ENCODE measurements at regions not wholly inside any gene's neighbourhood (a gene's known extent, or its start where the extent isn't known, plus 50 kb on each side); places are given as distances from the start of the nearest gene placed in this dataset.
"Not testable (repeated sequence)": the region's sequence is repeated elsewhere in the genome, so short reads cannot be mapped to it uniquely, and the experiment has no call there.

DNA sequence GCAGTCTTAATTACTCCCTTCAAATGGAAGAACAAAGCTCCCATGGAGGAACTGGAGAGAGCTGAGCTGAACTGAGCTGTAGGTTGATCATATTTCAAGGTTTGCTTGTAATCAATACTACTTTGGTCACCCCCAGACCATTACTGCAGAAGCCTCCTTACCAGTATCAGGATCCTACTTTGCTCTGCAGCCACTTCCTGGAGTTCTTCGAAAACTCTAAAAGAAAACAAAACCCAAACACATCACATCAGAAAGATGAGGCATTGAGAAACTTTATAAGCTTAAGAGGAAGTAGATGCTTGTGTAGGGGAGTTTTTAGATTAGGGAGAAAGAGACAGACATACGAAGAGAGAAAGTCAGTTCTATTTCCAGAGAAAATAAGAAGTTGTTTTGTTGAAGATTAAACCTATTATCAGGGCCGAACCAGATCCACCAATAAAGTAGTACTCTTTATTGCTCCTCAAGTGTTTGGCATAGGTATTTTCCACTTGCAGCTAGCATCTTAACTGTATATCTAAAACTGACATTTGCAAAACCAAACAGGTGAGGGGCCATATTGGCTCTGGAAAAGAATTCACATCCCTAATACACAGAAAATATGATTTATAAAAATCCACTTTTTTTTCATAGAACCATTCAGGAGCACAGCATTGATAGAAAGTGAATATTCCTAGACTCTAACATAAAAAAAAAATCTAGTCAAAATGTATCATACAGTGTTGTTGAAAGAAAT is 166.9 kb upstream of the KLF7 start:
- no peak for DNase-seq

DNA sequence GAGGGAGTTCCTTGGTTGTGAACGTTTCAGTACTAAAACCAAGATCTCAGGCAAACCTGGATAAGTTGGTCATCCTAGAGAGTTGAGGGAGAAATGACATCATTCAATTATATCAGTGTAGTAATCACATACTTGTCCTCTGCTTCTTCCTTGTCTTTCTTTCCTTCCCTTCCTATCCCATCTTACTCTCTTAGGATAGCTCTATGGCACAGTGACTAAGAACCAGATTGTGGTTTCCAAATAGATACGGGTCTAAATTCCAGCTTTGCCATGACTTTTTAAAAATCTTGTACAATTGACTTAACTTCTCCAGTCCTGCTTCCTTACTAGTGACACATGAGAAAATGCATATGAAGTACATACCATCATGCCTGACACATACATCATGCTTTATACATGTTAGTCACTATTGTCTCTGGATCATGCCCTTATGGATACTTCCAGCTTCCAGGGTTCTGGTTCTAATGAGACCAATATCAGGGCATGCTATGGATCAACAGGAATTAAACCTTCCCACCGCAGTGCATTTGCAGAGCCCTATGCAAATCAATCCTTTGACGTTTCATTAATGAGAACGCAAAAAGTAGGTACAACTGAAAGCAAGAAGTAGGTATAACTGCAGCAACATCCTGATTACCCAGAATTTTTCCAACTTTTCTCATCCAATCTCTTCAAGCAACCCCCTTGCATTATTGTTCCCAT is 168.0 kb upstream of the KLF7 start:
- DNase-seq: no peak

DNA sequence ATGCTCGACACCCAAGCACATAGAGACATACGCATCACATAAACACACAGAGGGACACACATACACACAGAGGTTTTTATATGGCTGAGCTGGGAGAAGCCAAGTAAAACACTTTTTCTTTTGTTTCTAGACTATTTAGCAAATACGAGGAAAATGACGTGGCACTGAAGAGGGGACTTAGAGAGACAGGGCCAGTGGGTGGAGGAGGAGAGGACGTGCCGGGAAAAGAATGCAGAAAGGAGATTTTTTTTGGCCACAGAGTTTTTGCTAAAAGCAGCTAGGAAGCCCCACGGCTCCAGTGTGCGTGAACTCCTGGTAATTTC is 168.5 kb upstream of the KLF7 start:
- no peak for DNase-seq

DNA sequence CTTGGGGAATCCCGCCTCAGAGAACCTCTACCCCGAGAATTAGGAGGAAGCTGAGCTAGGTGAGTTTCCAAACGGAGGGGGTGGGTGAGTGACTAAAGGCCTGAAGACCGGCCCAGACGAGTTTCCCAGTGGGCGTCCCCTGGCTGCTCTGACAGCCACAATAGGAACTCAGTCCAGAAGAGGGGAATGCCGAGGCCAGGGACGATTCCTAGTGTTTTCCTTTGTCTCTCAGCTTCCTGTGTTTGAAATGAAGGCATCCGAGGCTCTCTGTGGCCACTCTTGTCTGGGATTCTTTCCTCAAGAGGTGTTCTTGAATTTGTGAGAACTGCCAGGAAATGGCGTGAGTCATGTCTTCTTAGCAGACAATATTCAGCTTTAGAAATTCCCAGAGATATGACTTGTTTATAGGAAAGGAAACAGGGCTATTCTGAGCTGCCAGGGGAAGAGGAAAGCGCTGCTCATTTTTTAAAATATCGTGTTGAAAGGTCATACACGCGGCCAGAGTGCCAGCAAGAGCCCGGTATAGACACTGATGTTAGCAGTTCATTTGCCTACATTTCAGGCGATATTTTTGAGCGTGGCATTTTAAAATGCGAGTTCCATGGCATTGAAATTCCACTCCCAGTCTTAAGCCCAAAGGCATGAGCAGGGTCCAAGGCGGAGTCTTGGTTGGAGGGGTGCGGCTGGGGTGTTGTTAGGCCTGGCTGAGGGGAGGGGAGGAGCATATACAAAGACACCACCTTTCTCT is 169.1 kb upstream of the KLF7 start:
- DNase-seq: no peak

DNA sequence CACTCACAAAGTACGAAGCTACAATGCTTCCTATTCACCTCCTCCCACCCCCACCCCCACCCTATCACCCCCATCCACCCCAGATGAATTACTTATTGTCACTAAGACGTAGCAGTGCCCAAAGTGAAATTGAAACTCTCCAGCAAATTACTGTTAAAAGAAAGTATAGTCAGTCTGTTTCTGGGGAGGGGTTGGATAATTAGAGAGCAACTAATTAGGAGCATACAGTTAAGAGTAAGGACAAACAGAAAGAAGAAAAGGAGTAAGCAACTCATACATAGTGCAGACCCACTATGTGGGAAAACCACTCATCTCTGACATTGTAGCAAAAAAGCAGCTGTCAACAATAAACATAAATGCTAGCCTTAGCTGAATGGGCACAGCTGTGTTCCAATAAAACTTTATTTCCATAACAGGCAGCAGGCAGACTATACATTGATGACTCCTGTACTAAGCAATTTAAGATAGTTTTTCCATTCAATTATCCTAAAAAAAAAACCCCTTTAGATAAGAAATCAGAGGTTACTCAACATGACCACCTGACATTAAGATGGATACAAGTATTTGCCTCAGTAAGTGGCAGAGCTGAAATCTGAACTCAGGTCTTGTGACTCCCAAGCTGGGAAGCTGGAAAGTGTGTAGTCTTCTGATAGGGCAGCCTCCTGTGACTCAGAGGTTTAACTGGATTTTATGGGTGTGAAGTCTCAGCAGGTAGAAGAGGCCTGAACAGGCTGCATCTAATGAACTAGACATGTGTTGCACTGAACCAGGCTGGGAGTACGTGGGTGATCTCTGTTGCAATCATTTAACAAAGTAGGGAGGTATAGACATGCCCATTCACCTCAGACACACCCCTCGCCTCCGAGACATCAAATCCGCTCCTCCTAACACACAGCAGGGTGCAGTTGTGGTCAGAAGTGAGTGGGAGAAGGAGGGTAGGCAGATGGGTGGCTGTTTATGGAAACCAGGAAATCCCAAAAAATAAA is 171.8 kb upstream of the KLF7 start:
- DNase-seq: no peak

DNA sequence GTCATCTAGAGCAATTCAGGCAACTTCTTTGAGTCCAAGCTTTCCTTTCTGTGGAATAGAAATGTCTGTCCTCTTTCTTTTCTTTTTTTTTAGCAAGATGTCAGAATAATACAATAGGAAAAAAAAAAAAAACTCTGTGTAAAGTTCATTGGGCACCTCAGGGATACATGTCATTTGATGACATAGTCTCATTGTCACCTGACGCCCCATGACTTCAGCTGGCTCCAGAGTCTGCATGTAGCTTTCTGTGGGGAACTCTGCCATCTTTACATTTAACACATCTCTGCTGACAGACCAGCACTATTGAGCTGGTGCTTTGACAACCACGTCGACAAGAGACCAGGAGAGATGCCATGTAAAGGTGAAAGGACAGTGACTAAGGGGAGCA is 172.5 kb upstream of the KLF7 start:
- no peak for DNase-seq

DNA sequence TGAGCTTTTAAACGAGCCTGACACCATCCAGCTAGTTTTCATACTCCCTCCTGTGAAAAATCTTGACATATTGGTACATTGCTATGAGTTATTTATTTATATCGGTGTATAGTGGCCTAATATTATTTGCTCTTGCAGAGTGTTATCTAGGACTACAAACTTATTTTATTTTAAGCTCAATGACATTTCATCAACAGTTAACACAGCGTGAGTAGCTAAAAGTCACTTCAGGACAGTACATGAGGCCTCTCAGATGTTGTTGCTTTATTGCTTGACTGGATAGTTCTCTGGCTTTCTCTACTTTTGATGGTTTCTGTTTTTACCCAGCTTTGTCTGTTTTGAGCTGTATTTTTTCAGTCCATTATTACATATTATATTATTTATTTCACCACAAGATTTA is 172.9 kb upstream of the KLF7 start:
- DNase-seq: no peak

DNA sequence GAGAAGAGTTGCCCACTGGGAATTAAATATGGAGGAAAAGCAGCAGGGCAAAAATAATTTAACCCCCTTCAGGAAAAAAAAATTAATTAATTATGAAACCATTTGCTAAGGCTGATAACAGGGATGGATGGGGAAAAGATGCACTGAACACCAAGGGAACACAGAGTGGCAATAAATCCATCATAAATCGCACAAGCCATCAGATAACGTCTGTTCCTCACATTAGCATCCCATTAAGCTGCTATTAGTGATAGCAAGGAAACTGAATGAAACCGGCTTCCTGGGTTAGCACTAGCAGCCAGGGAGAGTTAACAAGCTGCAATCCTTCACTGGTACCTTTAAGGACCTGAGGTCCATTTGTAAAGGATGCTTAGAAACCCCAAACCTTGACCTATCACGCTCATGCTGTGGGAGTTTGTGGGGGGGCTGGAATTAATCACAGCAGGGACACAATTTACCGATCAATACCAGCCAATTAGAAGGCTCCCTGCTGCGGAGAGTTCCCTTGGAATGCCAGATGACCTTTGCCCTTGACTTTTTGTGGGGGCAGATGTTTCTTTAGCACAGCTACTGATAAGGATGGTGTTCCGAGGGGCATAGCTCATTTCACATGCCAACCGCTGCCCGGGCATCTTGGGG is 175.5 kb upstream of the KLF7 start:
- DNase-seq: no peak

DNA sequence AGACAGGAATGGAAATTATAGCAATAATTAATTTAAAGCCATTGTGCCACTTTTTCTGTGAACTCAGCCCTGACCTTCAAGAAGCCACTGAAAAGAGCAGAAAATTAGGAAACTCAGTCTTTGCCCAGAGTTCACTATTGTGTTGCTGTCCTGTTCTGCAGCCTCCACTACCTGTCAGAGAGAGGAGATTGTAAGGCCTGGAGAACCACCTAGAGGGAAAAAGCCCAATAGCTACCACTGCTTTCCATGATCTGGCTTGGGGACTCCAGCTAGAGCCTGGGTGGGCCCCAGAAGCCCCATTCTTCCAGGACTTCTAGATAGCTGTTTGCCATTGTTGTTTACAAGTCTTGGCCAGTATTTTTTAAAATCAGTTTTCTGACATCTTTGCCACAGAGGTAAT is 176.1 kb upstream of the KLF7 start:
- DNase-seq: peak; percentile 2

DNA sequence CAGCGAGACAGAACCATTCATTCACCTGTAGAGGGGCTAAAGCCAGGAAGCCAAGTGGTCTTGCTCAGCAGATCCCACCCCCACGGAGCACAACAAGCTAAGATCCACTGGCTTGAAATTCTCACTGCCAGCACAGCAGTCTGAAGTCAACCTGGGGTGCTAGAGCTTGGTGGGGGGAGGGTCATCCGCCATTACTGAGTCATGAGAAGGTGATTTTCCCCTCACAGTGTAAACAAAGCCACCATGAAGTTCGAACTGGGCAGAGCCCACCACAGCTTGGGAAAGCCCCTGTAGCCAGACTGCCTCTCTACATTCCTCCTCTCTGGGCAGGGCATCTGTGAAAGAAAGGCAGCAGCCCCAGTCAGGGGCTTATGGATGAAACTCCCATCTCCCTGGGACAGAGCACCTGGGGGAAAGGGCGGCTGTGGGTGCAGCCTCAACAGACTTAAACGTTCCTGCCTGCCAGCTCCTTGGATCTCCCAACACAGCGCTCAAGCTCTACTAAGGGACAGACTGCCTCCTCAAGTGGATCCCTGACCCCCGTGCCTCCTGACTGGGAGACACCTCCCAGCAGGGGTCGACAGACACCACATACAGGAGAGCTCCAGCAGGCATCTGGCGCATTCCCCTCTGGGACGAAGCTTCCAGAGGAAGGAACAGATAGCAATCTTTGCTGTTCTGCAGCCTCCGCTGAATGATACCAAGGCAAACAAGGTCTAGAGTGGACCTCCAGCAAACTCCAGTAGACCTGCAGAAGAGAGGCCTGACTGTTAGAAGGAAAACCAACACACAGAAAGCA is 179.0 kb upstream of the KLF7 start:
- not testable (repeated sequence) for DNase-seq

DNA sequence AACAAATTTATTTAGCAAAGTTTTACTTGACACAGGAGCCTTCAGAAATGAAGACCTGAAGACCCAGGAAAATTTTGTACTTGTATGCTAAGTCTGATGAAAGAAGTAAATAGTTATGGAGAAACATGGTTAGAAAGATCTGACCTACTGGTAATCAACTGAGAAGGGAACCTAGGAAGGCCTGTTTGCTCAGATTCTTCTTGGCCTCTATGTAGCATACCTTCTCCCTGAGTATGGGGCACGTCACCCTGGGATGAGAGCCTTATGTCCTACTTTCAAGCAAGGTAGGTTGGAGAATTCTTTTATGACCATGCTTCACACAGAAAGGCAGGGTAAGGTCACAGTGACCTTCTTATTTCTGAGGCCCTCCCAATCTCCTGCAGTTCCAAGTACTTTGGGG is 178.6 kb upstream of the CREB1 start:
- DNase-seq: no peak

DNA sequence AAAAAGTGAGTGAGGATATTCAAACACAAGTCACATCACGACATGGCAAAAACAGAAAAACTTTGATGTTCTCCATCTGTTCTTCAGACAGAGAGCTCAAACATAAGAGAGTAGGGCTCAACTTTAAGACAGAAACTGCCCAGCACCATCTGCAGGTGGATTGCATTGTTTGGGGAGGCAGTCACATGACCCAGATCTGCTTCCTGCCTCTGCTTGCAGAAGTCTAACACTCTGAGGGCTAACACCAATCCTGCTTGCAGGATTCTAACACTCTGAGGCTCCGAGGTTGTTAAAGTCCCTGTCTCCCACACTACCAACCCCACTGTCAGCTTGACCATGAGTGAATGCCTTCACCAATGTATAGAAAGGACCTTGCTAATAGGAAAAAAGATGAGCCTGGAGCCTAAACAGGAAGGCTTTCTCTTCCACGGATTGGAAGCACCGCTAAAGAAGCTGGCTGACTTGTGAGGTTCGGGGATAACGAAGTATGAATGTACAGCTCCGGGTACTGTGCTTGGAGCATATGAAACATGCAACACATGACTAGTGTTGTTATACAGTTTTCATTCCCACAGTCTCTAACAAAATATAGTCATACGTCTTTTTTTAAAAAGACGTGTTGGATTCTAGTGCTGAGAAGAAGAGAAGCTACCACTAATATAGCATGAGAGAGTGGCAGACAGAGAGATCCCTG is 176.6 kb upstream of the CREB1 start:
- DNase-seq: no peak

DNA sequence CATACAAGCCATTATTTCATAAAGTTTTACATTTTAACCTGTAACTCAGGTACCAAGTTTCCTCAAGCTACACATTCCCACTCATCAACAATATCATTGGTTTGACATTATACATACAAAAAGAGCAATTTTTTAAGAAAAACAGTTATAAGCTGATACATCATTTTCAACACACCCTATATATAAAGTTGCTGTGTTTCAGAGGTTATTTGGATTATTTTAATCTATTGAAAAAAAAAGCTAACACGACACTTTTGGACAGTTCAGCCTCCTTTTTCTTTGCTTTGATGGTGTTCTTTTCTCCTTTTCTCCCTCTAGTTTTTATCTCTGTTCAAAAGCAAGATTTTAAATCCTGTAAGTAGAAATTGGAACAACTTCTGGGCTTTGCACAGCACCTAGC is 175.9 kb upstream of the CREB1 start:
- DNase-seq: no peak

DNA sequence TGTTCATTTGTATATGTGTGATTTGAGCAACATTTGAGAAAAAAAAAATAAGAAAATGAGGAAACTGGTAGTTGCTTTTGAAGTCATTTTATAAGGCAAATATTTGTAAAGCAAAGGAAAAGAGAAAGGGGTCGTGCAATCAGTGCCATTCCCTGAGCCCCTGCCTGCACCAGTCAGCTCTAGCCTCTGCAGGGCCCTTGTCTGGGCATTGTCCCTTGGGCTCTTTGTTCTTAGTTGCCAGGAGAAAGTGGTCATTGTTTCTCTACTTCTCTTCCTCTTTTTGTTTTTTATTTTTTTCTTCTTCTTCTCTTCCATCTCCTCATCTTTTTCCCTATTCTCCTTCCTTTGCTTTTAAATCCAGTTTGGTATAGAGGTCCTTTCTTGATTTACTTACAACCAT is 175.3 kb upstream of the CREB1 start:
- no peak for DNase-seq

DNA sequence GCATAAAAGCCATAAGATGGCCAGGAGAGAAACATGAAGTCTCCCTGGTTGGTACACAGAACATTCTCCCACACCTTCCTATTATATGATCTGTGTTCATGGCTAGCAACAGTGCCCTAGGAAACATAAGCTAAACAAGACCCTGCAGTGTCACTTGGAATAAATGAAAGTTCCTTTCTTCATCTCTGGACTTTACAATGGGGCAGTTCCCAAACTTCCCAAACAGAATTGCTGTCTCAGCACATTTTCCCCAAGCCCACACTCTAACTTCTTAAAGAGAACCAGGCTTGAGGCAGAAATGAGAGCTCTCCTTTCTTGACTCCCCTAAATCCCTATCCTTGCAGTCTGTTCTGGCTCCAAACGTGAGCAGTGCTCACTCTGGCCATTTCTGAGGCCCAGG is 173.2 kb upstream of the CREB1 start:
- no peak for DNase-seq

DNA sequence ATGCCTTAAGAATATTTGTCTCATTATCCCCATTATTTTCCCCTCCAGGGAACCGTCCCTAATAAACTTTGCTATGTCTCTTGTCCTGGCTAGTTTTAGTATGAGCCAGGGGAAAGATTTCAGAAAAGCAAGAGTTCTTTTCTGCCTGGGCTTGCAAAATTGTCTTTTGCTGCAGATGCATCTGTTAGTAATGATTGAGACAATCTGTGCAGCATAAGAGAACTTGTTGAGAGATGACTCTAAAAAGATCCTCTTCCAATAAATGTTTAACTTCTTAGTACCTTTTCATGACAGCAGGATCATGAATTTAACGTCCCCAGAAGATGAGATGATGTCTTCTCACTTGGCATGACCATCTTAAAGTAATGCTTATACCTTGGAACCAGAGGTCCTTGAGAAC is 172.5 kb upstream of the CREB1 start:
- no peak for DNase-seq

DNA sequence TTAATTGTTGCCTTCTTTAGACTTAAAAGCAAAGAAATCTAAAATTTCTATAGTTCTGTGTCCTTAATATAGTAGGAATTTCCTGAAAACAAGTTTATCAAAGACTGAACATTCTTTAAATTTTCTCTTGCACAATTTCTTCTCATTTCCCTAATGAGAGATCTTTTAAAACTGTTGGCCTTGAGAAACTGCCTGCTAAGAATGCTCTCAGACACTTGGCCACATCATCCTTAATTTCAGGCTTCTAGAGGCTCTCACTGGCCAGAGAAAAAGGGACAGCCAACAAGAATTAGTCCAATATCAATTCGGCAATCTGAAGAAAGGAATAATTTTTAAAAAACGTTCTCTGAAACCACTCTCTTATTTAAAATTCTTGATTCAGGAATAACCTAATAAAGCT is 167.0 kb upstream of the CREB1 start:
- DNase-seq: no peak

DNA sequence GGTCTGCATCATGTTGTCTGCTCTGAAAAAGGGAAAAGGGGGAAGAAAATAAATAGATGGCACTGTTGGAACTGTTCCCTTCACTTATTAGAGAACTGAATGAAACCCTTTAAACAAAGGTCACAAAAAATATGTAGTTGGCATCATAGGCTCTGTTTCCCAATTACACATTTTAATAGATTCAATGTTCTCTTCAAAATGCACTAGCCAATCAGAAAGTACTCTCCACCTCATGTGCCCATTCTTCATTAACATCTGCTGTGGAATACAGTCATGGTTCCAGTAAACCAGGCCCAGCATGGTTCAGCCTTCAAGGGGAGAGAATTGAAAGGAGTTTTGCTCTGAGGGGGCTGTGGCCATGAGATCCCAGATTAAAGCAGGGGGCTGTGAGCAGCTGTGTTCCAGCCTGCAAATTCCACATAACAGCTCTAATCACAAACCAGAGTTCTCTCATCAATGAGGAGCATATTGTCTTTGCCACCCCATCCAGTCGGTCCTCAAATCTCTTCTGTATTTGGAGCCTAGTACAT is 165.9 kb upstream of the CREB1 start:
- DNase-seq: no peak

DNA sequence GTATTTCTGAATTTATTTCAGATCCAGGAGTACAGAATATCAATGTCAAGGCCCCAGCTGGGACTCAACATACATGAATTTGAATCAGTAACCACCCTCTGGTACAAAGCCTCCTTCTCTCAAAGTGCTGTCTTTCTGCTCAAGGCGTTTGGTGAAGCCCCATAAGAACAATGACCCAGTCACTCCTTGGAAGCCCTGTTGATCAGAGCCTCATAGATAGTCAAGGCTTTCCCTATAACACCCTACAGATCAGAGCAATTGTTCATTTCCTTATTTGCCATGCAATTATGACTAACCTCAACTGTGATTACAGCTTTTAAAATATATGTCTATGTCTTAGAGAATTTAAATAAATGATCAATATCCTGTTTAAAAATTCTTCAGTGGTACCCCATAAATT is 159.1 kb upstream of the CREB1 start:
- no peak for DNase-seq

DNA sequence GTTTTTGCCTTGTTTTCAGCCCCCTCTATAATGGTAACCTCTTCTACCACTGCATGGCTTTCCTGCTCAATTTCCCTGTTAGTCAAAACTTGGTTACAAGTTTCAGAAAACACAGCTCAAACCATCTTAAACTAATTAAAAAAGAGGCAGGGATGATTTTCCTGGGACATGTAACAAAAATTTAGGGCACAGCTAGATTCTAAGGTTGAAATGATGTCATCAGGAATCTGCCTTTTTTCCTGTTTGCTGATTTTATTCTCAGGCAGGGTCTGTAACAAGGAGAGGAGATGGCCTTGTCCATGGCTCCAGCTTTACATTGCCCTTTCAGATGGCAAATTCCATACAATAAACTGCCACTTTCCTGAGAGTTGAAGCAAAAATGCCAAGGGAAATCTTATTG is 157.9 kb upstream of the CREB1 start:
- DNase-seq: no peak

DNA sequence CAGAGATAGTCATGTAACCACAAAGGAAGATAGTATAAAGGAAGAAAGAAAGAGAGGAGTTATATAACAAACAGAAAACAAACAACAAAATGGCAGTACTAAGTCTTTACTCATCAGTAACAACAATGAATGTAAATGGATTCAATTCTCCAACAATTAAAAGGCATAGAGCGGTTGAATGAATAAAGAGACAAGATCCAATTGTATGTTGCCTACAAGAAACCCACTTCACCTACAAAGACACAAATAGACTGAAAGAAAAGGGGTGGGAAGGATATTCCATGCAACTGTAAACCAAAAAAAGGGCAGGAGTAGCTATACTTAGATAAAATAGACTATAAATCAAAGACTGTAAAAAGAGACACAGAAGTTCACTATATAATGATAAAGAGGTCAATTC is 157.3 kb upstream of the CREB1 start:
- DNase-seq: no peak
